NOMO-1 treated with dmso at 0.1 percent for 144 hours (cell line): ENCODE measurements at regions not wholly inside any gene's neighbourhood (a gene's known extent, or its start where the extent isn't known, plus 50 kb on each side); places are given as distances from the start of the nearest gene placed in this dataset.

Experiments used
- DNase-seq: peaks from one replicate; lab custom pipeline; 2025; ENCODE audit not compliant: unreplicated experiment; lab: John Stamatoyannopoulos, UW

DNA sequence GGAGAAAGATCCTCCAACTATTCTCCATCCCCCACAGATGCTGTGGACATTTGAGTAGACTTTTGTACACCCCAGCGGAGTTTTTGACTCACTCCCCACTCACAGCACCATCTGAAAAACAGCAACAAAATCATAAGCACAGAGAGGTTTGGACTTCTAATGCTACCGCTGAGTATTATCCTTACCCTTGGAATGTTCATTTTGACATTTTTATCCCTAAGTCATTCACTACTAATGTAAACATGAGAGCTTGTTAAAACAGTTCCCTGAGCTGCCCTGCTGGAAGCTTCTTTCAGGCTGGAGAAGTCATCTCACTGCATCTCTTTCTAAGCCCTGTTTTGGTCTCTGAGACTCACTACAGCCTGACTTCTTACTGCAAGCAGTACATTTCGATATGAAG is 1045.9 kb downstream of the MCTP2 start:
- no peak for DNase-seq

DNA sequence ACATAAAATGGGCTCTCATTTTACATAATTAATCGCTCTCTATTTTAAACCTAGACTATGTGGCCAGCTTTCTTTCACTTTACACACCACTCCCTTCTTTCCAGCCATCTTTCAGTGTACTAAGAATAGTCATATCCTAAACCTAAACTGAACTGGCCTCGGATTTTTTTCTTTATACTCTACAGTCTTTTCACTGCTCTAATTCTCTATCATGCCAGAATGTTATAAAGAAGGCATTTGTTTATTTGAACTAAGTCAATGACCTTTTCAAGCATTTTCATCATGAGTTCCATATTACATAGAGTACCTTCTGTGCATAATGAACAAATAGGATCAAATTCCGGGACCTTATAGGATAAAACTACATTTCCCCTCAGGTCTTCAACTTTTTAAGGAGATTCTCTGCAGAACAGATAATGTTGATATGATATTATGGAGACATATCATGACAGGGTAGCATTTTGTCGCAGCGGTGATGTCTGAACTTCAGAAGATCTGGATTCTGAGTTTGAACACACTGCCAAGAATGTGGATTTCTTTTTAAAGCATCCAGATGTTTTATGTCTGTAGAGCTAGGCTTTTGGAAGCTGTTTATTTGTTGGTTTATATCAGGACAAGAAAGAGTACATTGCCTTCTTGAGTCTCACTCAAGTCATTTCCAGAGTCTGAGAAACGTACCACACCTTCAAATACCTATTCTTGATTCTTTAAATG is 1047.3 kb downstream of the MCTP2 start:
- no peak for DNase-seq

DNA sequence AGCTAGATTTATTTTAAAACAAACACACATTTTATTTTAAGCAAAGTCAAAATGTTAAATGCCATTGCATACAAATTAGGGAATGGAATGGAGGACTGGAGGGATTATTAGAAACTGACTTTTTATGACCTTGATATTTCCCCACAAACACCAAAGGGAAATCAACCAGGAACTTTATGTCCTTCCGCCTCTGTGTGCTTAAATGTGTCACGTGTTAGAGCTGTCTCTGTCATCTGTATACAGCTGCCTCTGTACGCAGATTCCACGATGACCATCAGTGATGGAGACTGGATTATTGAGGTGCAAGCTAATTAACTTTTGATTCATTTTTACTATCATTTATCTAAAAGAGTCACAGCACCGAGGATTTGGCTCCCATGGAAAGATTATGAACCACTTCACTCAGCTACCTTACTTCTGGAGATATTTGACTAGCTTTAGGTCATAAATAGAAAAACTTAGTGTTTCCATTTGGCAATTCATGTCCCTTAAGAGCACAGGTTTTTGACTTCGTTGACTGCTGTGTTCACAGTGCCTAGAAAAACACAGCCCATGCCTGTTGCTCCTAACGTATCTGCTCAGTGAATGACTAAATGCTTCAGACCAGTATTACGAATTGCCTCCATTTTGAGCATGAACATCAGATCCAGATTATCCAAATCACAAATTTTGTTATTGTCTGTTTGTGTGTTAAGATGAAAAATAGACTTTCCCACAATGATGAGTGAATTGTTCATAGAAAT is 1048.1 kb downstream of the MCTP2 start:
- no peak for DNase-seq

DNA sequence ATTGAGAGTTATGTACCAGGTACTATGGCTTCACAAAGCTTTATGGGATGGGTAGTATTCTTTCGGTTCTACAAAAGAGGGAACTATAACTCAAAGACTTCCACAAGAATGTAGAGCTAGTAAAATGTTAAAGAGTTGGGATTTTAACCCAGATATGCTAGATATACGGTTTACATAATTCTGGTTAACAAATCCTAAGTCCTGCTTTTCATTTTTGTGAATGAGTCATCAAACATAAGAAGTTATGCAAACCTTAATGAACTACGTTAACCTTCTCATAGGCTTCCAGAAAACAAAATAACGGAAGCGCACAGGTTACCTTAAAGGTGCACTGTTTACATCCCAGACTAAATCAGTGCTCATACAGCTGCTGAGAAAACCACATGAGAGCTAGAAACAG is 1049.3 kb downstream of the MCTP2 start:
- no peak for DNase-seq

DNA sequence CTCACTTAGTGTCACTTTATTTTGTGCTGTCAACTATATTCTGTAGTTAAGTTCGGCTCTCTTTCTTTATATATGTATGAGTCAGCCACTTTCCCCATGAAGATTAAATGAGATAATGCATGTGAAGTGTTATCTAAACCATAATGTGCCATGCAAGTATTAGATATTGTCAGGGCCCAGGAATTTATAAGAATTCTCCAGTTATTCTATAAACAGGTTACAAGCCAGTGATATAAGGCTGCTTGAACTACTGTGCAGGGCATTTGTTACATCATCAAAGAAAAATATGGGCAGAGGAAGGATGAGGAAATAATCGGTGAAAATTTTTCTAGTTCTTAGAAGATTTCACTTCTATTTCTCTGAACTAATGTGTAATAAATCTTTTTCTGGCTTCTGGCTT is 1049.0 kb upstream of the NR2F2 start:
- no peak for DNase-seq

DNA sequence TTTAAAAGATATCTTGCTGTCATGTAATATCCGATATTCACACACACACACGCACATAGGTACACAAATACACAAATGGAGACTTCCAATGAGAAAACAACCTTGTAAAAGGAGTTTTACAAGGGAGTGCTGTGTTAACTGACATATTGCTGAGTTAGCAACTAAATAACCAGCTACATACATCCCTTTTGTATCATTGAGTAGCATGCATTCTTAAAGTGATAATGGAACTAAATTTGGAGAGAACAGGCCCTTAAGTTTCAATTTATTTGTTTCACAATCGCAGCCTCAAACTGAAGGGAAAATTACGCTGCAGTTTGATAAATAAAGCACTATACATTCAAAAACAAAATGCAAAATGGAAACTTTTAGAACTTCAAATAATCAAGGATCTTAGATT is 1046.0 kb upstream of the NR2F2 start:
- DNase-seq = no peak

DNA sequence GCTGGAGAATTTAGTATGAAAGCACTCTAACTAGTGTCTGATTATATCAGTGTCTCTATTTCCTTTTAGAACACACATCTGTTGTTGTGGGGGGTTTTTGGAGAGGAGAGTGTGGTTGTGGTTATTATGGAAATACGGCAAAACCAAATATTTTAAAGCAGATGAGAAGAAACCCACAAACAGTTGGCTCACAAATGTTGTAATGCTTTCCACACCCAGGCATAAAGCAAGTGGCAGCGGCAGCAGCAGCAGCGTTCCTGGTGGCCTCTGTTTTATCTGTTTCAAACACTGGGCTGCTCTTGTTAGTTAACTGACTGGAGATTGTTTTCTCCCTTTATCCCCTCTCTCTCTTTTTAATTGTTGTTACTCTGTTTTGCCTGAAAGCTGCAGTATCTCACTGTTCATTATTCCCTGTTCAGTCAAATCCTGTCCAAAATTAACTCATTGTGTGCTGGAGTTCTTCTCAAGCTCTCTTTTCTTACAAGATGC is 1045.5 kb upstream of the NR2F2 start:
- DNase-seq = no peak

DNA sequence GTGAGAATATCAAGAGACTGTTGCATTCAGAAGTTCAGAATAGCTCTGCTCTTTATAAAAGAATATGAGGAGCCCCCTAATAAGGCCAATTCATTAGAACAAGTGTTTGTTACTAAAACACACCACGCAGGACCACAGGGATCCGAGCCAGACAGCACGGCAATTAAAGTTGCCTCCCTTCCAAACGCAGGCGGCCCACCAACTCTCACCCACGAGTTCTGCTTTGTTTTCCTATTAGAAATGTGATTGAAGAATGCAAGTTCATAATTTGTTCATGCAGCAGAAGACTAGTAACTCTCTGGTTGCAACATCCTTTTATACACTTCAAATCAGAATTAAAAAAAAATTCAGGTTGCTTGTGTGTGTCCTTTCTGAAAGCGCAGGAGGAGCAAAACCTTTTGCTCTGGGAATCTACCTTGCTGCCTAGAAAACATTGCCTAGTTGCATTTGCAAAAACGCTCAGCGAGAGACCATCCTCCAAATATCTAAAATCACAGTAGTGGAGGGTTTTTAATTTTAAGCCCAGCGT is 1044.1 kb upstream of the NR2F2 start:
- DNase-seq = no peak

DNA sequence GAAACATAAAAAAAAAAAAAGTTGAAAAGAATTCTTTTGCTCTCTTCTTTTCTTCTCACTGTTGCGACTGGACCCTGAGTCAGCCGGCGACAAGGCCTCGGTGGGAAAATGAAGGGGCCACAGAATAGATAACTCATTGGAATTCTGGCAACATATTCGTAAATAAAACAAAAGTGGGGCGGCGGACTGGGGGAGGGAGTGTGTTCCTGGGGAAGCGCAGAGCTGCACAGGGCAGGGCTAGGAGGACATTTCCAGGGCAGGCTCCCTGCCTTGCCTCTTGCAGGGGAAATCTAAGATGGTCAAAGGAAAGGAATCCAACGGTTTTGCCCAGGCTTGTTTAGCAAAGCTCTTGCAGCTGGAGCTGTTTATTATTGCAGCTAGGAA is 1042.8 kb upstream of the NR2F2 start:
- DNase-seq = no peak

DNA sequence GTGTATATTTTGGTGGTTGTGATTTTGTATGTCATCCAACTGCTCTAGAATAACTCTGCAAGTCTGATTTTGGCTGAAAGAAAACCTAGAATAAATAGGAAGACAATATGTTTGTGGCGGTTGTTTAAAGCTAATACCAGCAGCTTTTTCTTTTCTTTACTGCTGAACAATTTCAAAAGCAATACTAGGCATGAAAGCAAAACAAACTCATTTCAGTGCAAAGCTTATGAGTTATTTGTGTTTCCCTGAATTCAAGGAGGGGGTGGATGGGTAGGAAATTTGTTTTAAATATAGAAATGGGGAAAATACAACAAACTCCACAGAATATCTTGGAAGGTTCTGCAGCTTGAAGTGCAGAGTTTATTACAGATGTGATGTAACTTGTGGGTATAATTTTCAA is 1041.9 kb upstream of the NR2F2 start:
- no peak for DNase-seq

DNA sequence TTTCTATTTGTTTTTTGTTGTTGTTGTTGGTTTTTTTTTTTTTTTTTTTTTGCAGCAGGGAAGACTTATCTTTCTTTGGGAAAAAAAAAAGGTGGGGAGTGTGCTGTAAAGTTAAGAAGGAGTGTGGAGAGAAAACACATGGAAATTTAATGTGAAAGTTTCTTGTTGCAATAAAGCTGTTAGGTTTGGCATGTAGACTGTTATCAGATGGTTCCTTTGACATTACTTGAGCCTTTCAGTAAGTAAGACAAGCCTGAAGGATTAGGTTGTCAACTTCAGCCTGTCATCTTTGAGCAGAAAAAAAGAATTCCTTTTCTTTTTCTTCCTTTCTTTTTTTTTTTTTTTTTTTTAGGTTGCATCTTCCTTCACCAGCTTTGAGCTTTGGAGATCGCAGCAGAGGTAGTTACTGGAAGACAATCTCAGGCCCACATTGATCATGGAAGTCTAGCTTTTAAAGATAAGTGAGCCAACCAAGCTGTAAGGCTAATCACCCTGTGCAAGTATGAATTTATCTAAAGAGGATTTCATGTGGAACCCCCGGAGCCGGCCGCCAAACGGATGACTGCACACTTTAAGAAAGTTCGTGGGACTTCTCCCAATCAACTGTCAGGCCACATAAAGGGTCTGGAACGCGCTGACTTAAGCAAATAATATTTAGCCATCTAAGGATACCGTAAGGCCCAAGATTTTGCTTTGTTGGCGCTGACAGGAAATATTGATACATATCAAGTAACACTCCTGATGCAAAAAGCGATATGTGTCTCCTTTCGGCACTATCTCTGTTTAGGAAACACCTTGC is 1040.1 kb upstream of the NR2F2 start:
- DNase-seq = no peak

DNA sequence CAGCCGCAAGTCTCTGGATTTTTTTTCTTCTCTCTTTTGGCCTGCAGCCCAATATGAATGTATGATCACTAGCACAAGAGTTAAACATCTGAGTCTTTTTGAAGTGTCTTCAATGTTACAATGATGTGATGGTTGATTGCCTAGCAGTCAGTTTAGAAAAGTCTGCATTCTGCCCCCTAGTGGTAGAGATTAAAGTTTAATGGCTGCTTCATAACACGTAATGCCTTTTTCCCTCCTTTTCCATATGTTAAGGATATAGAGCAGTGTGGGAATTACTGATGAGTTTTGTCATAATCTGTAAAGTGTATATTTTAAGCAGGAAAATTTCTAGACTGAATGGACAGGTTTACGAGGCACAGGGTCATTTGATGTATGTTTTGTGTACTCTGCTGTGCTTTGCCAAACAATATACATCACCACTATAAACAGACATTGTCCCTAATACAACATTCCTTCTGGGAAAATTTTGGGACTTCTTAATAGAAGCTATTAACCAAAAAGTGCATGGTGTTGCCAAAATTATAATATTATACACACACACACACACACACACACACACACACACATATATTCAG is 1038.5 kb upstream of the NR2F2 start:
- no peak for DNase-seq

DNA sequence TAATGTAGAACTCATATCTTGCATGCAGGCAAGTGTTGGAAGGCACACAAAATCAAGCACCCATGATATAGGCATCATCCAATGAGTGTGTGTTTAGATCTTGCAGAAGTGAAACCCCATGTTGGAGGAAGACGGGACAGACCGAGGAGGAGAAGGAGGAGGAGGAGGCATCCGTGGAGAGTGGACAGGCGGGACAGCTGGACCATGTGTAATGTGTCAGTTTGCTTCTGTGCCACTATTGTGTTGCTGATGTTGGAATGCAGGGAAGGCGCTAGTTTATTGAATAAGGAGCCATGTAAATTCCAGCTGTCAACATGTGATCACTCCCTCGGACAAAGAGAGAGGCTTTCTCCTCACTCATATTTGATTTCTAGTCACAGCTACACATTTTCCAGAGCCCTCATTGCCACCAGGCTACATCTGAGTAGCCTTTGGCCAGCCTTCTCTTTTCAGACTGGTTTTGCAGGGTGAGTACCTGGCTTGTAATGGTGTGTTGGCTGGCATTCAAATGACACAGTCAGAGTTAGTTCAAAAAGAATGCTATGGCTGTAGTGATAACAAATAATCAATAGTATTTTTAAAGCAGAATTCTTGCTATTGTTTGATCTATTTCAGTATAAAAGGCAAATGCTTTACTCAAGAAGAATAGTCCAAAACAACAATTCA is 1037.6 kb upstream of the NR2F2 start:
- no peak for DNase-seq

DNA sequence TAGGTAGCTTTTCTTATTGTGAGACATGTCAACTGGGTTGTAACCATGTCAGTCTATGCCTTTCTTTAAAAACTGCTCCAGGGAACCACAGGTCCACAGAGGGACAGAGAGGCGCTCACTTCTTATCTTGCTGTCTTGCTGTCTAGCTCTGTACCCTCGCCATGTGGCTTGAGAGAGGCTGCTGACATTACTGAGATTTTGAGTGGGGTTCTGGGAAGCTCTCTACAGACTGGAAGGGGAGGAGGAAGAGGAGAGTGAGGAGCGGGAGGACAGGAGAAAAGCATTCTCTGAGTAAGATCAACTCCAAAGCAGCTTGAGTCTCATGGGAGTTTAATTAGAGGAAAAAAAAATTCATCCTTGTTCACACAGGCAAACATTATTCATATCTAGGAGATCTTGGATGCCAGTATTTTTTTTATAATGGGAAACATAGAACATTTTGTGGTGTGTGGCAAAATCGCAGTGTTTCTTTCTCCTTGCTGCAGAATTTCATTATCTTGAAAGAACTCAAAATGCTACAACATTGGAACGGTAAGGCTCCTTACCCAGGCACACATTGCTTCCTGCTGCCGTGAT is 1037.0 kb upstream of the NR2F2 start:
- no peak for DNase-seq

DNA sequence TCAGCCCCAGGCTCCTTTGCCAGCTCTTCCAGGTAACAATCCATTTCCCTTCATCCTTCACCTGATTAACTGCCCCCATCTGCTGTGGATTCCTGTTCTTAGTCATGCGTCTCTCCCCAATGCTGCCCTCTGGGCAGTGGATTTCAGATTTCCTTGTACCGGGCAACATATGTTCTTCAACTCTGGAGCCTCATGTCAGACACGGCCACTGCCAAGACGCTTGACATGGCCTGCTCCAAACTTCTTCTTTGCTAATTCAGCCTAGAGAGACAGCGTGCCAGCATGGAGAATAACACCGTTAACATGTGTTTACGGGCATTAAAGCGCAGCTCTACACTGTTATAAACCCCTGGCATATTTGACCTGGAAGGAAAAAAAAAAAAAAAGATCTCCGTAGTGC is 1035.1 kb upstream of the NR2F2 start:
- no peak for DNase-seq

DNA sequence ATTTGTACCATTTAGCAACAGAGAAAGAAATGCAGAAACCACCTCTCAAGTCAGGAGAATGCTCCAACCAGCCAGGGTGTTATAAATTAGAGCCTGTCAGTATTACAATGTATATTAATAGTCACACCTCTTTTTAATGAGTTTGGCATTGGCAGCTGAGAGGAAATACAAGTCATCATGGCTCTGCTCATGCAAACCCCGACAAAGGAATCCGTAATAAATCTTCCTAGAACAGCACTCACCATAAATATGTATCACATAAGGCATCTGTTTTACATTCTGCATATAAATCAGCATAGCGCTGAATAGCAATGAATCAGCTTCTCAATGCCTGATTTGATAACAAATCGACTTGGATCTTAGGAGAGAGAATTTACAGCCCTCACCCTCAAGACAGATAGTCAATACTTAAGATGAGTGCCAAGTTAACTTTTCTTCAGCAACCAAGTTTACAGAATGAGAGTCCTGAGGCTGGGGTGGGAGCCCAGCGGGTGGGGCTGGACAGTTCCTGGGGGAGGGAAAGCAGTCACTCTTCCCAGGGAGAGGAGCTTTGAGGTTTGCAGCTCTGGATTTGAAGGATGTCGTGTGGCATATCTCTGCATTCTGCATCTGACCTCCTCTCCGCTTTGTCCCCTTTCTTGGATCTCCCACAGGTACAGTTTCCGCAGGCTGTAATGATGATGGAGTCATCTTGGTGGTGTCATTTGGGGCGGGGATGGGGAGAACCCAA is 1034.4 kb upstream of the NR2F2 start:
- DNase-seq = no peak

DNA sequence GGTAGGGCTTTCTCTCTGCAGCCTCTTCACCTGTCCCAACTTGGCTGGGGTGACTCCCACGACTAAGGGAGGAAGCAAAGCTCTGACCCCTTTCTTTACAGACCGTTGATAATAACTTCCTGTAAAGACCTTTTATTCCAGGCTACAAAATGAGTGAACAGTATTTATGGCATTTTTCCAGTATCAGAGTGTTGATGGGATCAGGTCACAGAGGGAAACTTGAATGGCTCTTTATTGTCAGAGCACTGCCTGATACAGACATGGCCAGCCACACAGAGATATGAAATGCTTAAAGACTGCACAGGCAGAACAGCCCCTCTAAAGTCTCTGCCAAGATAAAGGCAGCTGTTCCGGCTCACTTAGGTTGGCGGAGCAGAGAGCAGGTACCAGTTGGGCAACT is 1033.9 kb upstream of the NR2F2 start:
- DNase-seq = no peak

DNA sequence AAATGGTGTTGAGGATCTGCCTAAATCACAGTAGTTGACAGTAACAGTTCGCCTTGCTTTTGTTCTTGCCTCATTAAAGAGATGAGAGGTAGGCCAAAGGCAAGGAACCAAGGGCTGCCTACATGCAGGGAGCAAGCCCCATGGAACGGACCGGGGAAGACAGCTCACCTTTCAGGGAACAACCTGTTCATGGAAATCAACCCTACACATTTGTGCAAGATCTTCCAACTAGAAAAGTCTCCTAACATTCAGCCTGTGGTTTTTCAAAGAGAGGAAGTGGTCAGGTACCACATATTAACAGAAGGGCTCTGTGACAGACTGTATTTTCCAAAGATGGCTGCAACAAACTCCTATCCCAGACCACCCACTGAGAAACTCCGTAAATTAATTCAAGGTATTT is 1031.8 kb upstream of the NR2F2 start:
- peak; percentile 30 for DNase-seq

DNA sequence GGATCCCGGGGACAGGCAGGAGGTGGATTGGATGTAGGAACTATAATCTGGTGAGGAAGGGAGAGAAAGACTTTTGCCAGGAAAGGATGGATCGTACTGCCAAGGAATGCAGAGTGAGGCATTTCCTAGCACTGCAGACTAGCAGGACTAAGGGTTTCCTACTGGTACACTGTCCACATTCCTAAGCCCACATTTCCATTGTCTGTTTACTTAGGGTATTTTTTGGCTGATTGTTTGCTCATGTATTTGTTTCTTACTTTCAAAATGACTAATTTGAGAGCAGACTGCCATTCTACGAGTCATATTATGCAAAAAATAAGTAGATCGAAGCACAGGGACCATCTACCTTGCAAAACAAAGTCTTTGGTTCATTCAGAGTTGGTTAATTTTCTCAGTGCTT is 1029.5 kb upstream of the NR2F2 start:
- DNase-seq = no peak

DNA sequence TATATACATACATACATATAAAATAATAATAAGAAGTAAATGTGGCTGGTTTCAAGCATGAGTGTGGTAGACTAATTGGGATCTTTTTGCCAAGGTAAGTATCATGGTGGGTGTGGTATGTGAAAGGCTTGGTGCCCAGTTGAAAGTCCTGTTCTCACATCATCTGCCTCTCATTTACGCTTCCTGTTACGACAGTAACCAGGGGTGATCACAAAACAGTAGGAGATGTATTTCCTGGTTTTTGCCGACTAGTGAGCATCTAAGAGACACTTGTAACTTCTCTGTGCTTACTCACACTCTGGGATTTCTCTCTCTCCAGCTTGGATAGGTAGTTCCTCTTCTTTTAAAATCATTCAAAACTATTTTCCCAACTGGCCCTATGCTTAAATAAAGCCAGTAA is 1028.3 kb upstream of the NR2F2 start:
- no peak for DNase-seq
